ENCODE measurements at regions not wholly inside any gene's neighbourhood (a gene's known extent, or its start where the extent isn't known, plus 50 kb on each side); places are given as distances from the start of the nearest gene placed in this dataset.

- DNase-seq (ENCODE audit: low spot score) = no peak
These were observed 465.1 kb downstream of the FUT8 start for GRCh38 chr14:65877624-65878023.

GRCh38 chr14:65878586-65878985 is 466.1 kb downstream of the FUT8 start:
- no peak for DNase-seq (ENCODE audit: low spot score)

- no peak for DNase-seq (ENCODE audit: low spot score)
These were observed 466.9 kb downstream of the FUT8 start for GRCh38 chr14:65879248-65880009.

- no peak for DNase-seq (ENCODE audit: low spot score)
These were observed 468.0 kb downstream of the FUT8 start for GRCh38 chr14:65880507-65880906.

GRCh38 chr14:65881642-65882041 is 469.1 kb downstream of the FUT8 start:
- no peak for DNase-seq (ENCODE audit: low spot score)

- no peak for DNase-seq (ENCODE audit: low spot score)
These were observed 476.1 kb downstream of the FUT8 start for GRCh38 chr14:65888677-65889076.

GRCh38 chr14:65892315-65892714 is 479.8 kb downstream of the FUT8 start:
- peak; percentile 10 for DNase-seq (ENCODE audit: low spot score)

GRCh38 chr14:65900164-65900563 is 487.6 kb downstream of the FUT8 start:
- no peak for DNase-seq (ENCODE audit: low spot score)

- no peak for DNase-seq (ENCODE audit: low spot score)
These were observed 489.1 kb downstream of the FUT8 start for GRCh38 chr14:65901595-65901994.

GRCh38 chr14:65904988-65905387 is 492.5 kb downstream of the FUT8 start:
- no peak for DNase-seq (ENCODE audit: low spot score)

- no peak for DNase-seq (ENCODE audit: low spot score)
These were observed 493.8 kb downstream of the FUT8 start for GRCh38 chr14:65906344-65906743.

- no peak for DNase-seq (ENCODE audit: low spot score)
These were observed 494.4 kb downstream of the FUT8 start for GRCh38 chr14:65906948-65907347.

GRCh38 chr14:65910108-65910786 is 497.7 kb downstream of the FUT8 start:
- no peak for DNase-seq (ENCODE audit: low spot score)

- no peak for DNase-seq (ENCODE audit: low spot score)
These were observed 502.6 kb downstream of the FUT8 start for GRCh38 chr14:65915125-65915524.

GRCh38 chr14:65916055-65916454 is 503.5 kb downstream of the FUT8 start:
- no peak for DNase-seq (ENCODE audit: low spot score)

GRCh38 chr14:65920996-65921395 is 508.5 kb downstream of the FUT8 start:
- DNase-seq (ENCODE audit: low spot score) = no peak

GRCh38 chr14:65922142-65922541 is 509.6 kb downstream of the FUT8 start:
- DNase-seq (ENCODE audit: low spot score) = no peak

GRCh38 chr14:65926504-65926903 is 514.0 kb downstream of the FUT8 start:
- no peak for DNase-seq (ENCODE audit: low spot score)

- DNase-seq (ENCODE audit: low spot score) = no peak
These were observed 514.6 kb downstream of the FUT8 start for GRCh38 chr14:65926935-65927700.

- no peak for DNase-seq (ENCODE audit: low spot score)
These were observed 515.4 kb downstream of the FUT8 start for GRCh38 chr14:65927931-65928356.

GRCh38 chr14:65928995-65929394 is 516.5 kb downstream of the FUT8 start:
- no peak for DNase-seq (ENCODE audit: low spot score)

- no peak for DNase-seq (ENCODE audit: low spot score)
These were observed 521.0 kb downstream of the FUT8 start for GRCh38 chr14:65933400-65934069.
